Psoas muscle (tissue), 7 donors: ENCODE measurements at regions not wholly inside any gene's neighbourhood (a gene's known extent, or its start where the extent isn't known, plus 50 kb on each side); places are given as distances from the start of the nearest gene placed in this dataset.

ENCODE experiments used
- ATAC-seq, 4 donors: fragments of 200-7000 bp; cut with Tn5 transposase; one replicate each; pipeline ENCODE4 v1.9.1; 2020; ENCODE audit warnings: moderate library complexity in 3 of 4, mild to moderate bottlenecking in 2 of 4
- DNase-seq, 2 donors: peaks; one replicate each; pipeline ENCODE4 v3.0.0-alpha.2; 2020
- H3K27ac ChIP-seq: fragments of 200-600 bp; one replicate; pipeline ENCODE4 v1.8.0; 2022
- H3K27me3 ChIP-seq, 3 donors: fragments of 200-600 bp in 1 of 3; one replicate each; pipeline versions ENCODE4 v1.6.1 to v1.8.0; 2013 to 2022; ENCODE audit warnings: low read length in 2 of 3, mild to moderate bottlenecking in 2 of 3, moderate library complexity in 1 of 3; ENCODE audit not compliant: insufficient read depth in 3 of 3
- H3K36me3 ChIP-seq, 2 donors: fragments of 200-600 bp in 1 of 2; one replicate each; pipeline versions ENCODE4 v1.6.1 to v1.8.0; 2013 to 2022; ENCODE audit warnings: low read depth in 1 of 2, mild to moderate bottlenecking in 1 of 2, moderate library complexity in 1 of 2; ENCODE audit not compliant: insufficient read depth in 1 of 2
- H3K4me1 ChIP-seq: fragments of 200-600 bp; one replicate; pipeline ENCODE4 v1.8.0; 2022
- H3K4me3 ChIP-seq: fragments of 200-600 bp; one replicate; pipeline ENCODE4 v1.8.0; 2022; ENCODE audit warnings: mild to moderate bottlenecking
- H3K9me3 ChIP-seq: fragments of 200-600 bp; one replicate; pipeline ENCODE4 v1.8.0; 2022
- WGBS, 3 donors: extraction: QIAGEN DNeasy Blood & Tissue Kit; methylation state at CpG; one replicate each; pipeline versions ENCODE4 v1.1.6 to v1.1.7; 2013; 5-methylcytosine and 5-hydroxymethylcytosine counted together
- intact Hi-C, 2 donors: fragments of 100-400 bp; cut with DNase I; formaldehyde crosslinking; loops; one replicate each; pipeline versions ENCODE4 v1.11.0 to v1.14.2; 2022
- TF ChIP-seq, protein P1 (sequence below): fragments of 200-600 bp; IDR thresholded peaks from one replicate; pipeline ENCODE4 v1.8.0; 2022; ENCODE audit warnings: antibody characterized with exemption
- donor health status: healthy with polysubstance abuse.
- donor health status: DM: no; HTN: no; CAD: no; lungs with moderate emphysema.
- donor health status: Bipolar disorder and iron deficiency.
- donor health status: healthy.
- donor health status: DM: yes; HTN: yes; CAD: no.
- donor health status: DM: no; HTN: no; CAD: no.
- donor health status: DM: yes; HTN: yes; CAD: no.

DNA sequence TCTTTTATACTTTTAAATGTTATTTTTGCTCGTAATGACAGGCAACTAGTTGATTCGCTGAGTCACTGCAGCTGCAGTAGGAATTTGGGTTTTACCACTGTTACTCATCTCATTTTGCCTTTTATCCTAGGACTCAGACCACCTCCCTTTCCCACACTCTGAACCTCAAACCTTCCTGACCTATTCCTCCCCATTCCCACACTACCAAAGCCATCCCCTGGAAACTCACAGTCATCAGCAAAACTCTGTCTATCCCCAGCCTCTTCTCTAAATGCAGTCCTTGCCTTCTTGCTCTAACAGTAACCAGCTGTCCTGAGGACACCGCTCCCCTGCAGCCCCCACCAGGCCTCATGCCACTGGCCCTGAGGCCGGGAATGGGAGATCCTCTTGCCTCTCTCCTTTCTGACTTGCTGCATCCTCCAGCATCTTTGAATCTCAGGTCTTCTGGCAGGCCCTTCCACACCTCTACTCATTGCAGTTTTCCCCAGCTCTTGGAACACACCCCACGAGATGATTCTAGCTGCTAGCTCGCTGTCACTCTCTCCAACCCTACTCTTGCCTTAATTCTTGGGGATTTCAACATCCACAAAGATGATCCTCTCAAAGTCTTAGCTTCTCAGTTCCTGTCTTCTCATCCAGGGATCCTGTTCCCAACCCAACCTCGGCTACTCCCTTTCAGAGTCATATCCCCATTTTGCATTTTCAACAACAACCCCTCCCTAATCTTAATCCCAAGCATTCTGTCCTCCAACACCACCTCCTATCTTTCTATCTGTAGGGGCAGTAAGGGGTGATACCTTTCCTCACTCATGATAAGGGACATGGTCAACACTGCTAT lies 55.9 kb upstream of the C3orf80 start:
- ATAC-seq = no peak
- H3K27ac ChIP-seq = no peak overlapping the region
- intact Hi-C loops = loop anchor here in 1 of 2 donors (10.0 kb wide), 1 partner anchor 175 kb away; no protein-coding TSS in a partner anchor

GRCh38 chr3:160170409-160171370 lies 54.5 kb upstream of the C3orf80 start:
- no peak for ATAC-seq
- Histone ChIP-seq H3K4me1 (no peaks in the 10 kb centered on the region), H3K27me3 (no peaks in the 10 kb centered on the region), H3K9me3 (no peaks in the 10 kb centered on the region), H3K4me3 (no peak overlapping the region), H3K27ac (no peak overlapping the region), H3K36me3 (no peaks in the 10 kb centered on the region)
- intact Hi-C loops = no loop called here
- no peak for DNase-seq
- TF ChIP-seq, protein P1, sequence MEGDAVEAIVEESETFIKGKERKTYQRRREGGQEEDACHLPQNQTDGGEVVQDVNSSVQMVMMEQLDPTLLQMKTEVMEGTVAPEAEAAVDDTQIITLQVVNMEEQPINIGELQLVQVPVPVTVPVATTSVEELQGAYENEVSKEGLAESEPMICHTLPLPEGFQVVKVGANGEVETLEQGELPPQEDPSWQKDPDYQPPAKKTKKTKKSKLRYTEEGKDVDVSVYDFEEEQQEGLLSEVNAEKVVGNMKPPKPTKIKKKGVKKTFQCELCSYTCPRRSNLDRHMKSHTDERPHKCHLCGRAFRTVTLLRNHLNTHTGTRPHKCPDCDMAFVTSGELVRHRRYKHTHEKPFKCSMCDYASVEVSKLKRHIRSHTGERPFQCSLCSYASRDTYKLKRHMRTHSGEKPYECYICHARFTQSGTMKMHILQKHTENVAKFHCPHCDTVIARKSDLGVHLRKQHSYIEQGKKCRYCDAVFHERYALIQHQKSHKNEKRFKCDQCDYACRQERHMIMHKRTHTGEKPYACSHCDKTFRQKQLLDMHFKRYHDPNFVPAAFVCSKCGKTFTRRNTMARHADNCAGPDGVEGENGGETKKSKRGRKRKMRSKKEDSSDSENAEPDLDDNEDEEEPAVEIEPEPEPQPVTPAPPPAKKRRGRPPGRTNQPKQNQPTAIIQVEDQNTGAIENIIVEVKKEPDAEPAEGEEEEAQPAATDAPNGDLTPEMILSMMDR = no peak
- WGBS, 3 donors = 81 to 89% (median 86%) methylated on average over 3 of the region's 3 CpGs

More for the DNA sequence above, 55.9 kb upstream of the C3orf80 start:
- TF ChIP-seq, protein P1 = no peak
- 54 to 67% (median 64%) methylated on average over 7 of the region's 7 CpGs for WGBS, 3 donors
- Histone ChIP-seq H3K4me1 (no peaks in the 10 kb centered on the region), H3K27me3 (no peaks in the 10 kb centered on the region), H3K36me3 (no peaks in the 10 kb centered on the region), H3K9me3 (no peaks in the 10 kb centered on the region), H3K4me3 (no peak overlapping the region)
- no peak for DNase-seq

DNA sequence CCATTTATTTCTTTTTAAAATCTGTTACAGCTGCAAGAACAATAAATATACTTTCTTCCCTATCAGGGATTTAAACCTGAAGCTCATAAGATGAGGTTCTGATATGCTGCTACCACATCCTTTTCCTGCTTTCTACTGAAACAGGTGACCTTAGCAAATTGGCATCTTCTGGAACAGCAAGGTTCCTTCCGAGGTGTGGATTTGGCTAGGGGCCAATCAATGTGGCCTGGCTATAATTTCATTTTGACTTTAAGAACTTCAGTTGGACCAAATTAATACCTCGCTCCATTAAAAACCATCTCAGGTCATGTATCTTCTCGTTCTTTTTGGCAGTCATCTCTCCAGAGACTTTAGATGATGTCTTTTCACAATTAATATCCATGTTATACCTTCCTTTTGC lies 53.4 kb upstream of the C3orf80 start:
- intact Hi-C loops = no loop called here

DNA sequence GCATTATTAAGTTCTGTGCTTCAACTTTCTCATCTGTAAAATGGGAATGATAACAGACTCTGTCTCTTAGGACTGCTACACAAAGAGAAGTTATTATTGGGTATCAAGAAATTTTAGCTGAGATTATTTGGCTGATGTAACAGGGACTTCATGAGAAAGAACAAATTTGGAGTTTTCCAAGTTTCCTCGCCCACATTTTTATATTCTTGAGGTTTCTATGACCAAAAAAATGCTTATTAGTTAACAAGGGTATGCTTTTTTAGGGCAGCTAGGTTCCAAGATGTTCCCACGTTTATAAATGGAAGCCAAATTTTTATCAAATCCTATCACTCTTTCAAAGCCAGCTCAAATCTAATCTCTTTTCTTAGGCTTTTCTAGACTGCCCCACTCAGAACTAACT lies 50.6 kb upstream of the C3orf80 start:
- Histone ChIP-seq H3K9me3 (no peaks in the 10 kb centered on the region), H3K27me3 (no peaks in the 10 kb centered on the region), H3K27ac (no peak overlapping the region), H3K4me3 (no peak overlapping the region), H3K4me1 (no peaks in the 10 kb centered on the region), H3K36me3 (no peaks in the 10 kb centered on the region)
- 62 to 70% (median 64%) methylated on average over 2 of the region's 2 CpGs for WGBS, 3 donors
- TF ChIP-seq, protein P1 = no peak
- intact Hi-C loops = no loop called here
- no peak for ATAC-seq
- no peak for DNase-seq

More for the DNA sequence above, 53.4 kb upstream of the C3orf80 start:
- no peaks in the 10 kb centered on the region for H3K4me1 ChIP-seq
- no peaks in the 10 kb centered on the region for H3K27me3 ChIP-seq
- ATAC-seq (no peak), DNase-seq (no peak)
- no peaks in the 10 kb centered on the region for H3K36me3 ChIP-seq
- no peak overlapping the region for H3K27ac ChIP-seq
- no peaks in the 10 kb centered on the region for H3K9me3 ChIP-seq
- no peak overlapping the region for H3K4me3 ChIP-seq
- WGBS, 3 donors = 56 to 65% (median 58%) methylated on average over 3 of the region's 3 CpGs
- TF ChIP-seq, protein P1 = no peak
